Keratinocyte (primary cell): ENCODE measurements at regions not wholly inside any gene's neighbourhood (a gene's known extent, or its start where the extent isn't known, plus 50 kb on each side); places are given as distances from the start of the nearest gene placed in this dataset.

Source experiments
- DNase-seq: peaks from one replicate; pipeline ENCODE4 v3.0.0-alpha.2; 2011; ENCODE audit warnings: low read depth, missing footprints, low spot score
- FAIRE-seq: peaks from 2 replicates; lab custom pipeline; 2011; peaks lifted over from hg19 to GRCh38; lab: Jason Lieb, UNC
- H2AFZ ChIP-seq: 2 replicates; pipeline ENCODE4 v1.6.0; 2012; ENCODE audit warnings: low read length, control low read depth, inconsistent platforms; ENCODE audit not compliant: control insufficient read depth
- H3K27ac ChIP-seq: 2 replicates; pipeline ENCODE4 v1.5.1; 2011; ENCODE audit warnings: low read length; ENCODE audit not compliant: control insufficient read depth, insufficient read depth
- H3K27me3 ChIP-seq: 3 replicates; pipeline ENCODE4 v1.6.0; 2011; ENCODE audit warnings: low read length; ENCODE audit not compliant: control insufficient read depth, insufficient read depth; ENCODE audit errors: extremely low read depth
- H3K36me3 ChIP-seq, 2 experiments: 2 replicates in 1 of 2; 3 replicates in 1 of 2; pipeline ENCODE4 v1.5.1; 2011; ENCODE audit warnings: low read length in 2 of 2, mild to moderate bottlenecking in 1 of 2; ENCODE audit not compliant: control insufficient read depth in 2 of 2, insufficient read depth in 2 of 2; ENCODE audit errors: extremely low read depth in 1 of 2
- H3K4me1 ChIP-seq: 3 replicates; pipeline ENCODE4 v1.5.1; 2011; ENCODE audit warnings: low read length; ENCODE audit not compliant: control insufficient read depth, insufficient read depth; ENCODE audit errors: extremely low read depth
- H3K4me2 ChIP-seq: 3 replicates; pipeline ENCODE4 v1.6.0; 2011; ENCODE audit warnings: low read depth, low read length; ENCODE audit not compliant: control insufficient read depth, insufficient read depth; ENCODE audit errors: extremely low read depth
- H3K4me3 ChIP-seq, 3 experiments: fragments of 200-600 bp in 1 of 3; sonication (generic) in 1 of 3; 2 replicates in 2 of 3; 3 replicates in 1 of 3; pipeline ENCODE4 v1.5.1; 2011 to 2016; ENCODE audit warnings: low read length in 3 of 3, mild to moderate bottlenecking in 3 of 3, control low read depth in 2 of 3, inconsistent platforms in 1 of 3, low read depth in 1 of 3, mixed read lengths in 1 of 3, mixed run types in 1 of 3, moderate library complexity in 1 of 3; ENCODE audit not compliant: control insufficient read depth in 2 of 3, insufficient read depth in 2 of 3; ENCODE audit errors: extremely low read depth in 1 of 3
- H3K79me2 ChIP-seq: 2 replicates; pipeline ENCODE4 v1.6.0; 2012; ENCODE audit warnings: low read length; ENCODE audit not compliant: control insufficient read depth, insufficient read depth
- H3K9ac ChIP-seq: 3 replicates; pipeline ENCODE4 v1.6.0; 2011; ENCODE audit warnings: low read length; ENCODE audit not compliant: control insufficient read depth, insufficient read depth; ENCODE audit errors: extremely low read depth
- H3K9me1 ChIP-seq: 3 replicates; pipeline ENCODE4 v1.6.0; 2011; ENCODE audit warnings: low read length; ENCODE audit not compliant: control insufficient read depth, insufficient read depth; ENCODE audit errors: extremely low read depth
- H3K9me3 ChIP-seq: 2 replicates; pipeline ENCODE4 v1.5.1; 2012; ENCODE audit warnings: low read depth, low read length; ENCODE audit not compliant: control insufficient read depth
- H4K20me1 ChIP-seq: 3 replicates; pipeline ENCODE4 v1.6.0; 2011; ENCODE audit warnings: low read length; ENCODE audit not compliant: control insufficient read depth, insufficient read depth; ENCODE audit errors: extremely low read depth
- CTCF ChIP-seq, 3 experiments: IDR thresholded peaks in 1 of 3; conservative IDR thresholded peaks in 1 of 3; optimal IDR thresholded peaks in 1 of 3; 2 replicates in 2 of 3; 3 replicates in 1 of 3; pipeline versions ENCODE3 to v1.5.1; 2011; ENCODE audit warnings: low read length in 3 of 3, mild to moderate bottlenecking in 3 of 3, moderate library complexity in 2 of 3, control low read depth in 1 of 3, inconsistent platforms in 1 of 3; ENCODE audit not compliant: insufficient read depth in 2 of 3; ENCODE audit errors: extremely low read depth in 1 of 3
- EZH2 ChIP-seq: IDR thresholded peaks from one replicate; pipeline ENCODE4 v1.6.1; 2012; ENCODE audit warnings: inconsistent platforms, mild to moderate bottlenecking, low read length, moderate library complexity
- dilution Hi-C: fragments of 300-500 bp; cut with MboI; formaldehyde crosslinking; loops from one replicate; pipeline ENCODE4 v1.7.0; 2020; ENCODE audit warnings: low sequenced_read_pairs; ENCODE audit not compliant: extremely low pct_ligation_motif_present

GRCh38 chr1:37085393-37085792 is 51.1 kb upstream of the GRIK3 start:
- Histone ChIP-seq H2AFZ (no peak overlapping the region), H3K27me3 (no peaks in the 10 kb centered on the region), H3K9me1 (no peaks in the 10 kb centered on the region), H3K9me3 (no peaks in the 10 kb centered on the region), H3K79me2 (no peaks in the 10 kb centered on the region), H3K27ac (no peak overlapping the region), H3K4me1 (no peaks in the 10 kb centered on the region), H3K36me3 (no peaks in the 10 kb centered on the region), H3K4me2 (no peak overlapping the region), H3K9ac (no peak overlapping the region), H4K20me1 (no peaks in the 10 kb centered on the region), H3K4me3 (no peak overlapping the region)
- dilution Hi-C loops = no loop called here
- DNase-seq (no peak), FAIRE-seq (no peak)
- no peak for TF ChIP-seq CTCF (optimal IDR thresholded peaks at IDR 0.05 in 1 of 3, IDR thresholded peaks at IDR 0.05 in 1 of 3, conservative IDR thresholded peaks at IDR 0.05 in 1 of 3; ENCODE audit: extremely low read depth in 1 of 3, insufficient read depth in 2 of 3, low read length in 3 of 3)
- TF ChIP-seq EZH2 = no peak

- no peak for FAIRE-seq
- H3K27me3 ChIP-seq = no peaks in the 10 kb centered on the region
Observed at GRCh38 chr1:37089750-37090149, 55.4 kb upstream of the GRIK3 start.

More at GRCh38 chr1:37089750-37090149, 55.4 kb upstream of the GRIK3 start:
- Histone ChIP-seq H3K4me3 (no peak overlapping the region), H3K4me1 (no peaks in the 10 kb centered on the region), H3K79me2 (no peaks in the 10 kb centered on the region), H3K9me1 (no peaks in the 10 kb centered on the region), H3K9me3 (no peaks in the 10 kb centered on the region), H3K4me2 (no peak overlapping the region), H3K27ac (no peak overlapping the region), H3K9ac (no peak overlapping the region), H2AFZ (no peak overlapping the region), H4K20me1 (no peaks in the 10 kb centered on the region), H3K36me3 (no peaks in the 10 kb centered on the region)
- dilution Hi-C loops = no loop called here
- DNase-seq = no peak
- TF ChIP-seq EZH2 (no peak), CTCF (optimal IDR thresholded peaks at IDR 0.05 in 1 of 3, IDR thresholded peaks at IDR 0.05 in 1 of 3, conservative IDR thresholded peaks at IDR 0.05 in 1 of 3; ENCODE audit: extremely low read depth in 1 of 3, insufficient read depth in 2 of 3, low read length in 3 of 3) (no peak)
